Mesendoderm (in vitro differentiated cells): ENCODE measurements at regions not wholly inside any gene's neighbourhood (a gene's known extent, or its start where the extent isn't known, plus 50 kb on each side); places are given as distances from the start of the nearest gene placed in this dataset.

ENCODE experiments used
- DNase-seq: peaks from one replicate; pipeline ENCODE4 v3.0.0; 2013
- H2AK5ac ChIP-seq: 2 replicates; pipeline ENCODE4 v1.6.1; 2013; ENCODE audit warnings: low read length, inconsistent platforms
- H2BK120ac ChIP-seq: 2 replicates; pipeline ENCODE4 v1.6.1; 2013; ENCODE audit warnings: low read depth, mild to moderate bottlenecking, low read length, moderate library complexity, mixed read lengths
- H2BK15ac ChIP-seq: replicated peaks from 2 replicates; pipeline ENCODE4 v1.6.1; 2013; ENCODE audit warnings: low read depth, mild to moderate bottlenecking, moderate library complexity
- H2BK5ac ChIP-seq: 2 replicates; pipeline ENCODE4 v1.6.1; 2013; ENCODE audit warnings: low read length, inconsistent platforms
- H3K18ac ChIP-seq: 2 replicates; pipeline ENCODE4 v1.6.1; 2013; ENCODE audit warnings: mild to moderate bottlenecking, low read length, mixed read lengths
- H3K23ac ChIP-seq: one replicate; pipeline ENCODE4 v1.6.1; 2013; ENCODE audit warnings: low read length
- H3K27ac ChIP-seq: 2 replicates; pipeline ENCODE4 v1.5.1; 2013; ENCODE audit warnings: low read depth, mild to moderate bottlenecking, inconsistent platforms, low read length, moderate library complexity
- H3K27me3 ChIP-seq: 2 replicates; pipeline ENCODE4 v1.6.1; 2013; ENCODE audit warnings: low read length, control low read depth, mild to moderate bottlenecking, inconsistent platforms; ENCODE audit not compliant: insufficient read depth, poor library complexity
- H3K36me3 ChIP-seq: 2 replicates; pipeline ENCODE4 v1.6.1; 2013; ENCODE audit warnings: low read length, inconsistent platforms; ENCODE audit not compliant: control insufficient read depth, insufficient read depth
- H3K4ac ChIP-seq: one replicate; pipeline ENCODE4 v1.6.1; 2013; ENCODE audit warnings: low read depth, mild to moderate bottlenecking, low read length, moderate library complexity
- H3K4me1 ChIP-seq: 2 replicates; pipeline ENCODE4 v1.6.1; 2013; ENCODE audit warnings: low read depth, low read length, inconsistent platforms; ENCODE audit not compliant: control insufficient read depth
- H3K4me2 ChIP-seq: 2 replicates; pipeline ENCODE4 v1.6.1; 2013; ENCODE audit warnings: low read length
- H3K4me3 ChIP-seq: 2 replicates; pipeline ENCODE4 v1.5.1; 2013; ENCODE audit warnings: mild to moderate bottlenecking, low read length
- H3K56ac ChIP-seq: one replicate; pipeline ENCODE4 v1.6.1; 2013; ENCODE audit warnings: low read length
- H3K79me1 ChIP-seq: 2 replicates; pipeline ENCODE4 v1.6.1; 2013; ENCODE audit warnings: low read length, inconsistent platforms
- H3K79me2 ChIP-seq: 2 replicates; pipeline ENCODE4 v1.6.1; 2013; ENCODE audit warnings: mild to moderate bottlenecking, low read length; ENCODE audit not compliant: control insufficient read depth, insufficient read depth
- H3K9ac ChIP-seq: 2 replicates; pipeline ENCODE4 v1.6.1; 2013; ENCODE audit warnings: low read length, inconsistent platforms
- H4K5ac ChIP-seq: one replicate; pipeline ENCODE4 v1.6.1; 2013; ENCODE audit warnings: low read length
- H4K8ac ChIP-seq: one replicate; pipeline ENCODE4 v1.6.1; 2013; ENCODE audit warnings: low read depth, mild to moderate bottlenecking, control low read depth, low read length, moderate library complexity
- WGBS: extraction: QIAGEN DNeasy Blood & Tissue Kit; methylation state at CpG from one replicate; pipeline ENCODE4 v1.1.7; 2013; ENCODE audit warnings: low lambda C conversion rate, missing lambda C conversion rate; ENCODE audit not compliant: insufficient coverage; ENCODE audit errors: extremely low coverage; 5-methylcytosine and 5-hydroxymethylcytosine counted together

- no peak overlapping the region for H3K4ac ChIP-seq
- no peak overlapping the region for H3K4me3 ChIP-seq
- no peaks in the 10 kb centered on the region for H3K79me1 ChIP-seq
- no peak overlapping the region for H2BK120ac ChIP-seq
- no peaks in the 10 kb centered on the region for H3K36me3 ChIP-seq
- no peaks in the 10 kb centered on the region for H3K79me2 ChIP-seq
- H3K23ac ChIP-seq = no peak overlapping the region
- DNase-seq = no peak
- H3K18ac ChIP-seq = no peak overlapping the region
- H3K4me2 ChIP-seq = no peak overlapping the region
- no peak overlapping the region for H3K27ac ChIP-seq
- no peak overlapping the region for H2AK5ac ChIP-seq
- no peak overlapping the region for H2BK15ac ChIP-seq
- H3K4me1 ChIP-seq = no peaks in the 10 kb centered on the region
- no peak overlapping the region for H3K9ac ChIP-seq
- H4K5ac ChIP-seq = no peak overlapping the region
- H4K8ac ChIP-seq = no peak overlapping the region
- H3K27me3 ChIP-seq = no peaks in the 10 kb centered on the region
- no peak overlapping the region for H3K56ac ChIP-seq
- H2BK5ac ChIP-seq = no peak overlapping the region
- no CpG with 5 or more reads among the region's 3 CpGs for WGBS
Observed at GRCh38 chr10:6847561-6847960, 267.5 kb upstream of the PRKCQ start.

- no peaks in the 10 kb centered on the region for H3K79me1 ChIP-seq
- H2AK5ac ChIP-seq = no peak overlapping the region
- no peak overlapping the region for H3K4me3 ChIP-seq
- H3K4me2 ChIP-seq = no peak overlapping the region
- no peak overlapping the region for H3K56ac ChIP-seq
- no peak overlapping the region for H2BK5ac ChIP-seq
- DNase-seq = no peak
- H4K5ac ChIP-seq = no peak overlapping the region
- H3K27ac ChIP-seq = no peak overlapping the region
- H3K4me1 ChIP-seq = no peaks in the 10 kb centered on the region
- H3K27me3 ChIP-seq = no peaks in the 10 kb centered on the region
- H3K79me2 ChIP-seq = no peaks in the 10 kb centered on the region
- H2BK120ac ChIP-seq = no peak overlapping the region
- H3K36me3 ChIP-seq = no peaks in the 10 kb centered on the region
- no peak overlapping the region for H2BK15ac ChIP-seq
- H3K23ac ChIP-seq = no peak overlapping the region
- H3K9ac ChIP-seq = no peak overlapping the region
- WGBS = no CpG with 5 or more reads among the region's 4 CpGs
- H3K4ac ChIP-seq = no peak overlapping the region
- no peak overlapping the region for H3K18ac ChIP-seq
- H4K8ac ChIP-seq = no peak overlapping the region
Observed at GRCh38 chr10:6843894-6844650, 264.0 kb upstream of the PRKCQ start.

DNA sequence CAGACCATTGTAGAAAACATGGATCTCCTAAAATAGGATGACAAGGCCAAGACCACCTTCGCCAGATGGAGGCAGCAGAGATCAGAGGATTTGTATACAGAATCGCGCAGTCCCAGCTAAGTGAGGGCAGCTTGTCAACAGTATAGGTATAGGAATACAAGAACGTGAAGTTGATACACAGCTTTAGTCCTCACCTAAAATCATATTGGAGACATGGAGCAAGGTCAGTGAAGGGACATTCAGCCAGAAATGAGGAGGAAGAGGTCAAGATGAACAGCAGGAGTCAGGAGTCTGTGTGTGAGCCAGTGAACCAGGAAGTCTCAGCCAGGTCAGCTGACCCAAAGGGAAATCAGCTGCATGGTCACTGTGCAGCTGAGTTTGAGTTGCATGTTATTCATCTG, 263.4 kb upstream of the PRKCQ start:
- H3K4ac ChIP-seq = no peak overlapping the region
- H3K79me1 ChIP-seq = no peaks in the 10 kb centered on the region
- H3K4me3 ChIP-seq = peak overlapping the region; percentile 9
- H3K56ac ChIP-seq = no peak overlapping the region
- H2BK15ac ChIP-seq = no peak overlapping the region
- H3K27ac ChIP-seq = no peak overlapping the region
- no CpG with 5 or more reads among the region's 4 CpGs for WGBS
- H3K18ac ChIP-seq = no peak overlapping the region
- H4K8ac ChIP-seq = no peak overlapping the region
- H3K4me1 ChIP-seq = no peaks in the 10 kb centered on the region
- DNase-seq = no peak
- no peaks in the 10 kb centered on the region for H3K79me2 ChIP-seq
- no peaks in the 10 kb centered on the region for H3K36me3 ChIP-seq
- no peak overlapping the region for H2BK5ac ChIP-seq
- no peak overlapping the region for H3K9ac ChIP-seq
- H3K4me2 ChIP-seq = no peak overlapping the region
- no peak overlapping the region for H4K5ac ChIP-seq
- no peaks in the 10 kb centered on the region for H3K27me3 ChIP-seq
- H2AK5ac ChIP-seq = no peak overlapping the region
- no peak overlapping the region for H2BK120ac ChIP-seq
- no peak overlapping the region for H3K23ac ChIP-seq

DNA sequence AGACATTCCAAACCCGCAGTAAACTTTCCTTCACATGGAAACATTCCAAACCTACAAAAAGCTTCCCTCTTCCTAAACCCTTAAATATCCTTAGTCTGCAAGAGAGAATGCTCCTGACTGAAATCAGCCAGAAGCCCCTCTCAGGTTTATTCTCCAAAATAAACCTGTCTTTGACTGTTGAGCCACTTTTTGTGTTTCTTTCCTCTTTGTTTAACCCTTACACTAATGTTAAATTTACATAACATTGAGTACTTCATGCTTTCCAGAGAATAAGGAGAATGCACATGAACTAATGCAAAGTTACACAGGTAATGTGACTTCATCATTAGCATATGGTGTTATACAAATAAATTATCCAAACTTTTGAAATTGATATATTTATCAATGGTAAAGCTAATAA, 262.6 kb upstream of the PRKCQ start:
- Histone ChIP-seq H3K27ac (no peak overlapping the region), H3K79me1 (no peaks in the 10 kb centered on the region)
- no CpG with 5 or more reads among the region's 1 CpG for WGBS

DNA sequence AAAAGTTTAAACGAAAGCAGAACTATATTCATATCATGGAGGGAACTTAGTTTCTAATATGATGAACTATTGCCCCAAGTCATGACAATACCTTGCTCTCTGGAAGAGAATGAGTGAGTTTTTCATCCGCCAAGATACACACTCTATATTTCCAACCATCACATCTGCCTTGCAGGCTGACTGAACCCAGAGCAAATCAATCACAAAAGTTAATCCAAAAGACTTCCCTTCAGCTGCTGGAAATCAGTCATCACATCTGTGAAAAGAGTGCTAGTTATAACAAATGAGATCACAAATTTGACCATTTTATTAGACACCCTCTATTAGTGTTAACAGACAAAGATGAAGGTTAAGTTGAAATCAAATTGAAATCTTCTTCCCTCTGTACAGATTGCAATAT, 261.7 kb upstream of the PRKCQ start:
- no peaks in the 10 kb centered on the region for H3K36me3 ChIP-seq
- no peak overlapping the region for H3K27ac ChIP-seq
- H3K79me1 ChIP-seq = no peaks in the 10 kb centered on the region
- no peak overlapping the region for H2AK5ac ChIP-seq
- H2BK120ac ChIP-seq = no peak overlapping the region
- no peaks in the 10 kb centered on the region for H3K79me2 ChIP-seq
- no peak overlapping the region for H3K56ac ChIP-seq
- no peak for DNase-seq
- H3K23ac ChIP-seq = no peak overlapping the region
- no peak overlapping the region for H3K4me3 ChIP-seq
- H4K8ac ChIP-seq = no peak overlapping the region
- H4K5ac ChIP-seq = no peak overlapping the region
- WGBS = no CpG with 5 or more reads among the region's 2 CpGs
- no peak overlapping the region for H3K4ac ChIP-seq
- H3K9ac ChIP-seq = no peak overlapping the region
- no peak overlapping the region for H2BK15ac ChIP-seq
- no peaks in the 10 kb centered on the region for H3K27me3 ChIP-seq
- H3K4me1 ChIP-seq = no peaks in the 10 kb centered on the region
- no peak overlapping the region for H2BK5ac ChIP-seq
- H3K4me2 ChIP-seq = no peak overlapping the region
- no peak overlapping the region for H3K18ac ChIP-seq

More for the DNA sequence above, 262.6 kb upstream of the PRKCQ start:
- Histone ChIP-seq H3K23ac (no peak overlapping the region), H2AK5ac (no peak overlapping the region), H2BK120ac (no peak overlapping the region), H4K5ac (no peak overlapping the region), H3K4ac (no peak overlapping the region), H3K56ac (no peak overlapping the region), H3K36me3 (no peaks in the 10 kb centered on the region), H3K27me3 (no peaks in the 10 kb centered on the region), H3K9ac (no peak overlapping the region), H3K4me2 (no peak overlapping the region), H3K18ac (no peak overlapping the region), H3K79me2 (no peaks in the 10 kb centered on the region), H3K4me1 (no peaks in the 10 kb centered on the region), H4K8ac (no peak overlapping the region), H2BK5ac (no peak overlapping the region), H3K4me3 (no peak overlapping the region), H2BK15ac (no peak overlapping the region)
- DNase-seq = no peak

DNA sequence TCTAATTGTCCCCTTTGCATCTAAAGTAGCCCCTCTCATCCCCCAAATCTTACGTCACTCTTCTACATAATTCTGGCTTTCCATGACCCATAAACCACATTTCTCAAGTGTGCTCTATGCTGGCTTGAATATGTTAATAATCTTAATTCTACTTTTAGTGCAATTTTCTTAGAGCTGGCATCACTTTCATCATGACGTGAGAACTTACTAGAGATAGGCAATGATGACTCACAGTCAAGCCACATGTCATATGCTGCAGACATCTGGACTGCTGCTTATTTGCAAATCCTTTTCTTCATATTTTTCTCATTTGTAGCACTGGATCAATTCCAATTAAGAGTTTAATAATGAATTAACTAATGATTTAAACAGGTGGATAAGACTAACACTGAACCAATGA, 260.7 kb upstream of the PRKCQ start:
- H2BK5ac ChIP-seq = no peak overlapping the region
- H4K8ac ChIP-seq = no peak overlapping the region
- H3K9ac ChIP-seq = no peak overlapping the region
- no peak overlapping the region for H4K5ac ChIP-seq
- no peak overlapping the region for H3K27ac ChIP-seq
- no peaks in the 10 kb centered on the region for H3K79me1 ChIP-seq
- no peak overlapping the region for H2AK5ac ChIP-seq
- no peaks in the 10 kb centered on the region for H3K79me2 ChIP-seq
- no peaks in the 10 kb centered on the region for H3K36me3 ChIP-seq
- H3K4me3 ChIP-seq = no peak overlapping the region
- no peaks in the 10 kb centered on the region for H3K27me3 ChIP-seq
- H3K4me1 ChIP-seq = no peaks in the 10 kb centered on the region
- no peak overlapping the region for H2BK120ac ChIP-seq
- H3K56ac ChIP-seq = no peak overlapping the region
- no peak overlapping the region for H3K4ac ChIP-seq
- no peak overlapping the region for H3K23ac ChIP-seq
- no CpG with 5 or more reads among the region's 2 CpGs for WGBS
- no peak for DNase-seq
- H3K18ac ChIP-seq = no peak overlapping the region
- H3K4me2 ChIP-seq = no peak overlapping the region
- H2BK15ac ChIP-seq = no peak overlapping the region
